H1 (cell line): ENCODE measurements at regions not wholly inside any gene's neighbourhood (a gene's known extent, or its start where the extent isn't known, plus 50 kb on each side); places are given as distances from the start of the nearest gene placed in this dataset.

Experiments used
- CHD2 ChIP-seq: IDR thresholded peaks from 2 replicates; pipeline ENCODE4 v1.6.1; 2012; ENCODE audit warnings: low read length, improper control_type of control experiment
- CTCF ChIP-seq, 3 experiments: IDR thresholded peaks; 1 replicate in 2 of 3; 2 replicates in 1 of 3; pipeline versions ENCODE4 v1.5.1 to v1.6.1; 2011; ENCODE audit warnings: low read length in 3 of 3, mild to moderate bottlenecking in 3 of 3, inconsistent platforms in 2 of 3, low read depth in 1 of 3, moderate library complexity in 1 of 3; ENCODE audit not compliant: insufficient read depth in 1 of 3; ENCODE audit errors: control extremely low read depth in 1 of 3
- MAFK ChIP-seq: IDR thresholded peaks from 2 replicates; pipeline ENCODE4 v1.6.1; 2012; ENCODE audit warnings: low read depth, mild to moderate bottlenecking, improper control_type of control experiment, low read length
- RXRA ChIP-seq: IDR thresholded peaks from 2 replicates; pipeline ENCODE4 v1.6.1; 2011; ENCODE audit warnings: low read depth, mild to moderate bottlenecking, low read length, moderate library complexity; ENCODE audit not compliant: insufficient read depth
- SUZ12 ChIP-seq: fragments of 200-600 bp; sonication (generic); IDR thresholded peaks from 2 replicates; pipeline ENCODE4 v1.6.1; 2012; ENCODE audit warnings: mild to moderate bottlenecking, inconsistent platforms, low read length, moderate library complexity, mixed read lengths
- TBP ChIP-seq: IDR thresholded peaks from 2 replicates; pipeline ENCODE4 v1.6.1; 2011; ENCODE audit warnings: low read depth, low read length, improper control_type of control experiment
- YY1 ChIP-seq: IDR thresholded peaks from 2 replicates; pipeline ENCODE4 v1.6.1; 2011; ENCODE audit warnings: low read depth, mild to moderate bottlenecking, low read length

GRCh38 chr2:75928093-75928492 lies 217.4 kb upstream of the GCFC2 start:
- TF ChIP-seq CTCF (IDR thresholded peaks at IDR 0.05; ENCODE audit: control extremely low read depth in 1 of 3, insufficient read depth in 1 of 3, low read depth in 1 of 3, low read length in 3 of 3) (no peak), YY1 (no peak), MAFK (no peak), CHD2 (no peak), RXRA (no peak), SUZ12 (no peak), TBP (no peak)
